ENCODE measurements at regions not wholly inside any gene's neighbourhood (a gene's known extent, or its start where the extent isn't known, plus 50 kb on each side); places are given as distances from the start of the nearest gene placed in this dataset.
A peak's percentile ranks its signal among the peaks of the same experiment; 100 is the strongest.

DNA sequence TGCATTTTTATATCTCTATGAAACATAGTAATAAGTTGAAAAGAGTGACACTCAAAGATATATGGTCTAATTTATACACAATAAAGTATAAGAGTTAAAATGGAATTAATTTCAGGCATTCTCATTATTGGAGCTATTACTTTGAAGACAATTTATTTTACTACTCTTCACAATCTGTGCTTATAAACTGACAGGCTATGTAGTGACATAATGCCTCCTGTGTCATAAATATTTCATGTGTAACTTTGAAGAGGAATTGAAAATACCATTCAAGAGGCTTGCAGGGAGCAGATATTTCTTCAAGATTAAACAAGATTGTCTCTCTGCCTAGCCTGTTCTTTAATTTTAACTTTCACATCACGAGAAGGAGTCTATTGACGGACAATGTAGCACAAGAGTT is 1881.5 kb upstream of the PCDH20 start:
- TF ChIP-seq HDGF (IDR thresholded peaks at IDR 0.05; ENCODE audit: borderline replicate concordance) = no peak
- TF ChIP-seq FOXA1 (IDR thresholded peaks at IDR 0.05) = no peak
- TF ChIP-seq, protein P1, sequence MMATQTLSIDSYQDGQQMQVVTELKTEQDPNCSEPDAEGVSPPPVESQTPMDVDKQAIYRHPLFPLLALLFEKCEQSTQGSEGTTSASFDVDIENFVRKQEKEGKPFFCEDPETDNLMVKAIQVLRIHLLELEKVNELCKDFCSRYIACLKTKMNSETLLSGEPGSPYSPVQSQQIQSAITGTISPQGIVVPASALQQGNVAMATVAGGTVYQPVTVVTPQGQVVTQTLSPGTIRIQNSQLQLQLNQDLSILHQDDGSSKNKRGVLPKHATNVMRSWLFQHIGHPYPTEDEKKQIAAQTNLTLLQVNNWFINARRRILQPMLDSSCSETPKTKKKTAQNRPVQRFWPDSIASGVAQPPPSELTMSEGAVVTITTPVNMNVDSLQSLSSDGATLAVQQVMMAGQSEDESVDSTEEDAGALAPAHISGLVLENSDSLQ (IDR thresholded peaks at IDR 0.05) = peak; percentile 83

All from HEK293T (cell line).